HEK293 (cell line): ENCODE measurements at regions not wholly inside any gene's neighbourhood (a gene's known extent, or its start where the extent isn't known, plus 50 kb on each side); places are given as distances from the start of the nearest gene placed in this dataset.

Source experiments
- CTCF ChIA-PET: fragments of 350-600 bp; formaldehyde crosslinking; extraction: SDS; loops from one replicate; lab custom pipeline; 2021; ENCODE audit warnings: antibody characterized with exemption; lab: Yijun Ruan, JAX
- POLR2A ChIA-PET: fragments of 300-600 bp; formaldehyde crosslinking; extraction: SDS; loops from one replicate; lab custom pipeline; 2020; ENCODE audit warnings: antibody characterized with exemption, inconsistent platforms; lab: Yijun Ruan, JAX
- H3K27ac ChIP-seq: fragments of 200-500 bp; sonication (Bioruptor generic); 2 replicates; pipeline ENCODE4 v1.5.1; 2014; ENCODE audit warnings: low read depth, low read length, control low read depth, inconsistent platforms; ENCODE audit errors: extremely low read depth
- H3K36me3 ChIP-seq, 2 experiments: fragments of 200-500 bp in 1 of 2; sonication (Bioruptor generic) in 1 of 2; 1 replicate in 1 of 2; 2 replicates in 1 of 2; pipeline ENCODE4 v1.5.1; 2014 to 2017; ENCODE audit warnings: inconsistent platforms in 2 of 2, low read length in 2 of 2; ENCODE audit not compliant: control insufficient read depth in 2 of 2, insufficient read depth in 1 of 2
- H3K4me1 ChIP-seq: fragments of 200-500 bp; sonication (Bioruptor generic); 2 replicates; pipeline ENCODE4 v1.5.1; 2014; ENCODE audit warnings: mild to moderate bottlenecking, low read length, inconsistent platforms; ENCODE audit not compliant: control insufficient read depth, insufficient read depth
- H3K4me3 ChIP-seq: 2 replicates; pipeline ENCODE4 v1.5.1; 2011; ENCODE audit warnings: low read depth, mild to moderate bottlenecking, control low read depth, low read length, moderate library complexity
- H3K9me3 ChIP-seq: fragments of 200-500 bp; sonication (Bioruptor generic); 2 replicates; pipeline ENCODE4 v1.5.1; 2014; ENCODE audit warnings: low read depth, low read length, inconsistent platforms; ENCODE audit not compliant: control insufficient read depth, insufficient read depth
- HOXA7 ChIP-seq: sonication (generic); formaldehyde crosslinking; IDR thresholded peaks from 2 replicates; pipeline ENCODE4 v1.8.1; 2022; ENCODE audit warnings: missing genetic modification reagents, borderline replicate concordance
- KLF7 ChIP-seq: fragments of 450-650 bp; formaldehyde crosslinking; IDR thresholded peaks from 2 replicates; pipeline ENCODE4 v1.5.1; 2016; ENCODE audit warnings: missing biosample characterization, missing genetic modification characterization, borderline replicate concordance
- SALL2 ChIP-seq: fragments of 450-650 bp; formaldehyde crosslinking; IDR thresholded peaks from 2 replicates; pipeline ENCODE4 v1.5.0; 2017; ENCODE audit warnings: missing biosample characterization, mild to moderate bottlenecking, missing genetic modification characterization, borderline replicate concordance
- SP3 ChIP-seq: fragments of 450-650 bp; formaldehyde crosslinking; IDR thresholded peaks from 2 replicates; pipeline ENCODE4 v1.5.1; 2016; ENCODE audit warnings: missing biosample characterization, missing genetic modification characterization
- ZBTB11 ChIP-seq: fragments of 450-650 bp; formaldehyde crosslinking; conservative IDR thresholded peaks from 2 replicates; pipeline ENCODE4 v1.5.1; 2016; ENCODE audit warnings: low read depth, missing biosample characterization, missing genetic modification characterization
- ZBTB20 ChIP-seq: fragments of 450-650 bp; formaldehyde crosslinking; IDR thresholded peaks from 2 replicates; pipeline ENCODE4 v1.5.1; 2016; ENCODE audit warnings: missing biosample characterization, missing genetic modification characterization
- ZFP37 ChIP-seq: fragments of 450-650 bp; formaldehyde crosslinking; IDR thresholded peaks from 2 replicates; pipeline ENCODE4 v1.5.1; 2016; ENCODE audit warnings: missing biosample characterization, missing genetic modification characterization
- ZNF112 ChIP-seq: fragments of 450-650 bp; formaldehyde crosslinking; IDR thresholded peaks from 2 replicates; pipeline ENCODE4 v1.5.0; 2017; ENCODE audit warnings: missing biosample characterization, missing genetic modification characterization
- ZNF138 ChIP-seq: fragments of 450-650 bp; formaldehyde crosslinking; IDR thresholded peaks from 2 replicates; pipeline ENCODE4 v1.5.1; 2016; ENCODE audit warnings: missing biosample characterization, missing genetic modification characterization, borderline replicate concordance
- ZNF394 ChIP-seq: fragments of 450-650 bp; formaldehyde crosslinking; IDR thresholded peaks from 2 replicates; pipeline ENCODE4 v1.5.1; 2016; ENCODE audit warnings: missing biosample characterization, missing genetic modification characterization, mild to moderate bottlenecking, moderate library complexity, borderline replicate concordance
- ZNF510 ChIP-seq: fragments of 450-650 bp; formaldehyde crosslinking; IDR thresholded peaks from 2 replicates; pipeline ENCODE4 v1.5.1; 2018; ENCODE audit warnings: mild to moderate bottlenecking, missing genetic modification characterization, missing biosample characterization; ENCODE audit not compliant: insufficient replicate concordance
- ZNF549 ChIP-seq: fragments of 450-650 bp; IDR thresholded peaks from 2 replicates; pipeline ENCODE4 v1.5.1; 2018; ENCODE audit warnings: missing biosample characterization, missing genetic modification characterization, mild to moderate bottlenecking, inconsistent platforms, moderate library complexity
- ZNF571 ChIP-seq: fragments of 450-650 bp; formaldehyde crosslinking; IDR thresholded peaks from 2 replicates; pipeline ENCODE4 v1.5.0; 2017; ENCODE audit warnings: missing biosample characterization, missing genetic modification characterization
- ZNF623 ChIP-seq: fragments of 450-650 bp; formaldehyde crosslinking; IDR thresholded peaks from 2 replicates; pipeline ENCODE4 v1.5.1; 2016; ENCODE audit warnings: missing biosample characterization, missing genetic modification characterization
- ZNF639 ChIP-seq: fragments of 450-650 bp; formaldehyde crosslinking; IDR thresholded peaks from 2 replicates; pipeline ENCODE4 v1.5.1; 2016; ENCODE audit warnings: missing biosample characterization, missing genetic modification characterization
- ZNF664 ChIP-seq: fragments of 450-650 bp; formaldehyde crosslinking; IDR thresholded peaks from 2 replicates; pipeline ENCODE4 v1.5.1; 2016; ENCODE audit warnings: missing biosample characterization, missing genetic modification characterization
- ZNF777 ChIP-seq: fragments of 450-650 bp; formaldehyde crosslinking; IDR thresholded peaks from 2 replicates; pipeline ENCODE4 v1.5.1; 2017; ENCODE audit warnings: missing biosample characterization, missing genetic modification characterization, borderline replicate concordance
- ZNF837 ChIP-seq: fragments of 450-650 bp; formaldehyde crosslinking; IDR thresholded peaks from 2 replicates; pipeline ENCODE4 v1.5.1; 2016; ENCODE audit warnings: missing biosample characterization, missing genetic modification characterization
- ZSCAN18 ChIP-seq: fragments of 450-650 bp; formaldehyde crosslinking; IDR thresholded peaks from 2 replicates; pipeline ENCODE4 v1.5.1; 2016; ENCODE audit warnings: missing biosample characterization, missing genetic modification characterization
- ZSCAN23 ChIP-seq: fragments of 450-650 bp; formaldehyde crosslinking; IDR thresholded peaks from 2 replicates; pipeline ENCODE4 v1.5.1; 2016; ENCODE audit warnings: missing biosample characterization, missing genetic modification characterization
- ZXDB ChIP-seq: fragments of 450-650 bp; formaldehyde crosslinking; IDR thresholded peaks from 2 replicates; pipeline ENCODE4 v1.5.1; 2016; ENCODE audit warnings: missing biosample characterization, missing genetic modification characterization

- TF ChIP-seq ZBTB11 (tag by site-specific recombination) (no peak), ZNF510 (tag by site-specific recombination) (no peak), ZNF639 (tag by site-specific recombination) (no peak), ZSCAN23 (no peak), ZBTB20 (tag by site-specific recombination) (no peak), ZNF571 (no peak), ZNF112 (tag by site-specific recombination) (no peak)
Observed at GRCh38 chr7:119708891-119709290, 564.1 kb upstream of the KCND2 start (continued).

- Histone ChIP-seq H3K4me1 (no peaks in the 10 kb centered on the region), H3K36me3 (no peaks in the 10 kb centered on the region), H3K4me3 (no peak overlapping the region), H3K9me3 (no peaks in the 10 kb centered on the region), H3K27ac (no peak overlapping the region)
- CTCF ChIA-PET: no interaction called here
- POLR2A ChIA-PET: no interaction called here
- TF ChIP-seq ZNF138 (tag by site-specific recombination): no peak
- no peak for TF ChIP-seq KLF7 (tag by site-specific recombination)
- no peak for TF ChIP-seq ZNF664
- TF ChIP-seq ZFP37 (tag by site-specific recombination): no peak
- no peak for TF ChIP-seq ZNF394
- no peak for TF ChIP-seq ZNF837 (tag by site-specific recombination)
- no peak for TF ChIP-seq ZNF777 (tag by site-specific recombination)
- no peak for TF ChIP-seq ZNF623 (tag by site-specific recombination)
- no peak for TF ChIP-seq ZXDB (tag by site-specific recombination)
- TF ChIP-seq SP3 (tag by site-specific recombination): no peak
- TF ChIP-seq ZNF549: no peak
- TF ChIP-seq HOXA7: no peak
- TF ChIP-seq SALL2 (tag by site-specific recombination): no peak
- TF ChIP-seq ZSCAN18 (tag by site-specific recombination): no peak
Observed at GRCh38 chr7:119711104-119711503, 561.9 kb upstream of the KCND2 start.
